Stimulated activated CD8-positive, alpha-beta memory T cell treated with anti-CD3 and anti-CD28 coated beads, Interleukin-15, amount 100 ng/mL, for 4 hours (primary cell): ENCODE measurements at regions not wholly inside any gene's neighbourhood (a gene's known extent, or its start where the extent isn't known, plus 50 kb on each side); places are given as distances from the start of the nearest gene placed in this dataset.

Experiments used
- DNase-seq, 2 donors: peaks; one replicate each; pipeline ENCODE4 v3.0.0-alpha.2; 2020; ENCODE audit warnings: low read depth in 2 of 2

GRCh38 chr13:85538957-85539356 is 260.3 kb downstream of the SLITRK6 start:
- no peak for DNase-seq

DNA sequence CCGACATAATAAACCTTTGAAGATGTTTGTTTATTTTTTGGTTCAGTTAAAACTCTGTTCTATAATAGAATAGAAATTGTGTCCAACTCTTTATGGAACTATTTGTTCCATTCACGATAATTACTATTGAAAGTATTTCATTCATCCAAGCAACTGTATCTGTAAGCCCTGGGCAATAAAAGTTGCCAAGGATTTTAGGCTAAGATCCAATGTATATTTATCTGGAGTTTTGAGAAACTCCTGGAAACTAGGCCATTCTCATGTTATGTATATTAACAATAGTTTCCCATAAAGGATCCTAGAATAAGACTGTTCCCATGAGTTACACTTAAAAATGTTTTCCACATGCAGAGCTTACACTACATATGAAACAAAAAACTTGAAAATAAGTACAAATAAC is 261.6 kb downstream of the SLITRK6 start:
- no peak for DNase-seq

DNA sequence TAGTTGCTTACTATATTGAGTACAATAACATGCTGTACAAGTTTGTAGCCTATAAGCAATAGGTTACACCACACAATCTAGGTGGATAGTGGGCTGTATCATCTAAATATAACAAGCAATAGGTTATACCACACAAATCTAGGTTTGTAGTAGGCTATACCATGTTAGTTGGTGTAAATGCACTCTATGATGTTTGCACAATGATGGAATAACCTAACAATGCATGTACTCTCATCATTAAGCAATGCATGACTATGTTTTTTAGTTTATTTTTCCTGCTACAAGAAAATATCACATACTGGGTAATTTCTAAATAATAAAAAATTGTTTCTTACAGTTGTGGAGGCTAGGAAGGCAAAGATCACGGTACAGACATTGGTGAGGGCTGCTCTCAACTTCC is 262.5 kb downstream of the SLITRK6 start:
- DNase-seq, result no peak

GRCh38 chr13:85535316-85536084 is 263.7 kb downstream of the SLITRK6 start:
- no peak for DNase-seq

DNA sequence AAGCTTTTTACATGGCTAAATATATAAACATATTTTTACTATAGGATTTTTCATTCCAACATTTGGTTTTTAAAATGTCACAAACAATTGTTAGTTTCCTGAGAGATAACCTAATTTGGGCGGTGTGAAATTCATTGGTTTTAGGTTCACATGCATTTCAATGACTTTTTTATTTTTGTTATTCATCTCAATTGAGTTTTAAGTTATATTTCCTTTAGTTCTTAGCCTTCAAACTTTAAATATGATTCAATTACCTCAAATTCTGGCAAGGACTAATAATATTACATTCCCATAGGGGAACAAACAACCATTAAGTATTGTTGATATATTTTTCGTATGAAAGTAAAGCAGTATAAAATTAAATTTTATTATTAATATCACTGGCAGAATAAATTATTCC is 265.3 kb downstream of the SLITRK6 start:
- no peak for DNase-seq

DNA sequence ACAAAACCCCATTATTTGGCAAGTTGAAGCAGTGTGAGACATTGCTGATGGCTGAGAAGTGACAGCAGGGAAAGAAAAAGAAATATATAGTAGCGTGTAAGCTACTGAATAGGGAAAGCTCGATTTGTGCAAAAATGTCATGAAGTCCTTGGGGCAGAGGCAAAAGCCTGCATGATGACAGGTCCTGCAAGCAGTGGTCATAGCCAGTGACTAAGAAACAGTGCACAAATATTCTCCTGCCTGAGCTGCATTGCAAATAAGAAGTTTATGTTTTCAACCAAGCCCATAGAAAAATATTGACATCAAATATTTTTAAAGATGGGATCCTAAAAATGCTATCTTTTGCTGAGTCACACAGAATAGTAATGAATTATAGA is 270.0 kb downstream of the SLITRK6 start:
- DNase-seq, result no peak

- no peak for DNase-seq
Measured at GRCh38 chr13:85528491-85529217, 270.6 kb downstream of the SLITRK6 start.

- no peak for DNase-seq
Measured at GRCh38 chr13:85527316-85527715, 271.9 kb downstream of the SLITRK6 start.

- DNase-seq, result no peak
Measured at GRCh38 chr13:85525411-85525810, 273.8 kb downstream of the SLITRK6 start.

GRCh38 chr13:85521657-85522056 is 277.6 kb downstream of the SLITRK6 start:
- DNase-seq, result no peak

GRCh38 chr13:85520445-85520844 is 278.8 kb downstream of the SLITRK6 start:
- no peak for DNase-seq

DNA sequence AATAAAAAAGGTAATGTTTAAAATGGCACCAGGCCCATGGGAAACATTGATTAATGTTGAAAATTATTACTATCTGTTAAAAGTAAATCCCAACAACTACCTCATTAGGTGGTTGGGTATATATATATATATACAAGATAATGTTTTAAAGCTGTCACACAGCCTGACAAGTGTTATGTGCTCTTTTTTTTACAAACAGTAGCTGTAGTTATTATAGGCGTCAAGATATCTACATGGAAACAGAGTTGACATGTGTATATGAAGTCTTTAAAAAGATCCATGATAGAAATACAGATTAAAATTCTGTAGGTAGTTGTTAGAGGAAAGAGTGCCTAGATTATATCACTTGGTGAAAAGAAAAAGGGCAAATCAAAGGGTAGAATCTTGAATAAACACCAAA is 279.9 kb downstream of the SLITRK6 start:
- no peak for DNase-seq

GRCh38 chr13:85512421-85512820 is 286.8 kb downstream of the SLITRK6 start:
- DNase-seq, result no peak

- DNase-seq, result no peak
Measured at GRCh38 chr13:85509512-85509911, 289.7 kb downstream of the SLITRK6 start.

GRCh38 chr13:85508683-85509329 is 290.4 kb downstream of the SLITRK6 start:
- DNase-seq, result no peak

GRCh38 chr13:85503797-85504196 is 295.4 kb downstream of the SLITRK6 start:
- DNase-seq, result no peak

- DNase-seq, result no peak
Measured at GRCh38 chr13:85501616-85502015, 297.6 kb downstream of the SLITRK6 start.

GRCh38 chr13:85500696-85501256 is 298.4 kb downstream of the SLITRK6 start:
- no peak for DNase-seq

- DNase-seq, result no peak
Measured at GRCh38 chr13:85498774-85499173, 300.4 kb downstream of the SLITRK6 start.

GRCh38 chr13:85497652-85498051 is 301.6 kb downstream of the SLITRK6 start:
- no peak for DNase-seq

DNA sequence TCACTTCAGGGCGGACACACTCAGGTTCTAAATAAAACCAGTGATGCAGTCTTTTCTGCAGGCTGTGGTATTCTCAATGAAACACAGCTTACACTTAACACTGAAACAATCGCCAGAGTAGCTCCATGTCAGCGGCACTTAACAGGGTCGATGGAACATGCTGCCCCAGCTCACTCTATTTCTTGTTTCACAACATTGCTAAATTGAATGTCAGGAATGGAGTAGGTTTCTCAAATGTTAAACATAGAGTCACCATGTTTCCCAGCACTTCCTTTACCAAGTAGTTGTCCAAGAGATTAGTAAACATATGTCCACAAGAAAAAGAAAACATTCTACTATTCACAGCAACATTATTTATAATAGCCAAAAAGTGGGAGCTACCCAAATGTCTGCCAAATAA is 306.9 kb downstream of the SLITRK6 start:
- no peak for DNase-seq

- DNase-seq, result no peak
Measured at GRCh38 chr13:85486663-85487062, 312.6 kb downstream of the SLITRK6 start.

DNA sequence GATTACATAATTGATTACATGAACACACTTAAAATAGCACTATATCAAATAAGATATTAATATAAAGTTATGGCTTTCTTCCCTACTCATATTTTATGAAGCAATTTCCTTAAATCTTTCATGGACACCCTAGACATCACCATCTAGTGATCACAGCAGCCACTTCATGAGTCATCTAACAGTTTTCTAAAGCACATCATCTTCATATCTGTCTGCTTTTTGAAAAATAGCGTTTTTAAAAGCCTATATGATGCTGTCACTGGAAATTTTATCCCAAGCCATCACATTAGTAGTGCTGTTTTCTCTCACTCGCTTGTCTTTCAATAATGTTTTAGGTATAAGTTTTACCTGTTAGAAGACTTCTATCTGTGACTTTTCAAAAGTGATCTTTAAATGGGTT is 326.1 kb downstream of the SLITRK6 start:
- no peak for DNase-seq
